NT2/D1 (cell line): ENCODE measurements at regions not wholly inside any gene's neighbourhood (a gene's known extent, or its start where the extent isn't known, plus 50 kb on each side); places are given as distances from the start of the nearest gene placed in this dataset.
A peak's percentile ranks its signal among the peaks of the same experiment; 100 is the strongest.

Experiments used
- DNase-seq: peaks from one replicate; pipeline ENCODE4 v3.0.0-alpha.2; 2011; ENCODE audit warnings: low read depth, low spot score
- H3K27me3 ChIP-seq: 2 replicates; pipeline ENCODE4 v1.6.0; 2011; ENCODE audit warnings: mild to moderate bottlenecking; ENCODE audit not compliant: insufficient read length, insufficient read depth
- H3K36me3 ChIP-seq: 2 replicates; pipeline ENCODE4 v1.6.1; 2011; ENCODE audit warnings: mild to moderate bottlenecking, low read length, mixed read lengths; ENCODE audit not compliant: insufficient read depth, insufficient read length
- H3K4me1 ChIP-seq: 2 replicates; pipeline ENCODE4 v1.5.1; 2011; ENCODE audit not compliant: insufficient read depth, insufficient read length
- H3K4me3 ChIP-seq: 2 replicates; pipeline ENCODE4 v1.5.1; 2011; ENCODE audit warnings: low read depth; ENCODE audit not compliant: insufficient read length
- H3K9ac ChIP-seq: 2 replicates; pipeline ENCODE4 v1.6.0; 2011; ENCODE audit warnings: low read depth; ENCODE audit not compliant: insufficient read length
- H3K9me3 ChIP-seq: 2 replicates; pipeline ENCODE4 v1.5.1; 2011; ENCODE audit warnings: mild to moderate bottlenecking, low read length; ENCODE audit not compliant: insufficient read depth
- SUZ12 ChIP-seq: IDR thresholded peaks from 2 replicates; pipeline ENCODE4 v1.6.1; 2011; ENCODE audit not compliant: insufficient read length, insufficient read depth; ENCODE audit errors: extremely low read depth
- YY1 ChIP-seq: IDR thresholded peaks from 2 replicates; pipeline ENCODE4 v1.6.1; 2011; ENCODE audit not compliant: insufficient read length, insufficient read depth
- ZNF274 ChIP-seq: IDR thresholded peaks from 2 replicates; pipeline ENCODE4 v1.6.1; 2011; ENCODE audit warnings: mild to moderate bottlenecking, low read depth, low read length

DNA sequence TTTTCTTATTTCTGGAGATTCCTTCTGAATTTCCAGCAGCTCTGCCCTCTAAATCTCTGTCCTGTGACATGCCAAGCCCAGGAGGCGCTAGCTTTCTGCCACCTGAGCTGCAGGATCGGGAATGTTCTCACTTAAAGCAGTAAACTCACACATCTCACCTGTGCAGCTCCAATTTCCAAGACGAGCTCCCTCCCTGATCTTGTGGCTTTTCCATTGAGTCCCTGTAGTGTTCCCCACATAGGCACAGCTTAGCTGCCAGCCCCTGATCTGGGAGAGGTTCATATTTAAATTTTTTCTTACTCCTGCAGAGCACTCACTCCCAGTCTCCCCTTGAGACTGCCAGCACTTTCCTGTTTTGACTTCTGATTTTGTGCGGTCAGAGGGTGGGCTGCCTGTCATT, 479.3 kb downstream of the GLRX3 start:
- TF ChIP-seq SUZ12 (no peak), ZNF274 (no peak), YY1 (no peak)
- Histone ChIP-seq H3K9ac (no peak overlapping the region), H3K4me3 (no peak overlapping the region), H3K27me3 (no peaks in the 10 kb centered on the region), H3K9me3 (peaks cover 9% of the 10 kb centered on the region), H3K4me1 (no peaks in the 10 kb centered on the region), H3K36me3 (no peaks in the 10 kb centered on the region)
- DNase-seq: peak; percentile 3

GRCh38 chr10:130617985-130618384, 481.8 kb downstream of the GLRX3 start:
- DNase-seq: no peak
- TF ChIP-seq ZNF274: no peak
- no peak for TF ChIP-seq YY1
- no peak for TF ChIP-seq SUZ12
- Histone ChIP-seq H3K9ac (no peak overlapping the region), H3K9me3 (peaks cover 2% of the 10 kb centered on the region; the same call in 1 of the 2 replicates), H3K4me1 (no peaks in the 10 kb centered on the region), H3K27me3 (no peaks in the 10 kb centered on the region), H3K4me3 (no peak overlapping the region), H3K36me3 (no peaks in the 10 kb centered on the region)

DNA sequence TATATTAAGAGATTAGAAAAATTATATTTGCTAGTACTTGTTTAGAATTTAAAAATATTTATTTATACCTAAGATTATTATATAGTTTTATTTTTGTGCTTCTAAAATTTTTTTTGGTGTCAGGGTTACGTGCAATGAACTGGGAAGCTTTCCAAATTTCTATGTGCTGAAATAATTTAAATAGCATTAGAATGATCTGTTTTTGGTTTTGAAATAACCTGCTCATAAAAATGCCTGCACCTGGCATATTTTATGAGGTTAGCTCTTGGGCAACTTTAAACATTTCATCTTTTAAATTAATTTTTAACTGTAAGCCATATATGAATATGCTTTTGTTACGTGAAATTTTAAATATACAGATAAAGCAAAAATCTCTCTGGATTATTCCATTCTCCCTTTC, 482.5 kb downstream of the GLRX3 start:
- H3K4me3 ChIP-seq: no peak overlapping the region

DNA sequence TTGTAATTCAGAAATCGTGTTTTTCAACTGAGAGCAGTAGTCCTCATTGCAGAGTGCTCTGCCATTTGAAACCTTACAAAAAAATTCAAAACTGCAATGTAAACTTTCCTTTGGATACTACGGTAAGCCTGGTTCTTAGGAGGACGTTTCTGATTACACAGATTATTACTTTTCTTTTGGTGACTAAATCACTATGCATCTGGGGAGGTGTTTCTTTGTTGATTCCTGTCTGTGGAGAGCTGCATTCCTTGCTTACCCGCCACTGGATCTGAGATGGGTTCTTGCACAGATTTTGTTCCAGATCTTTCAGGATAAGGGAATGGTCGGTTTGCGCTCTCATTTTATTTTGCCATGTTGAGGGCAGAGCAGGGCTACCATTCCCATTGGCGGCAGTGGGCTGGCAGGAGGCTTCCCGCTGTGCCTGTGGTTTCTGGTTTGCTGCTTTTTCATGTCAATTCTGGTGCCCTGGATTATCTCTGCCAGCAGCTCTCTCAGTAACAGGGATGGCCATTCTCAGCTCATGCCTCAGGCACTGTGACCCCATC, 485.1 kb downstream of the GLRX3 start:
- no peak for DNase-seq
- Histone ChIP-seq H3K4me1 (no peaks in the 10 kb centered on the region), H3K36me3 (no peaks in the 10 kb centered on the region), H3K4me3 (no peak overlapping the region), H3K27me3 (no peaks in the 10 kb centered on the region), H3K9me3 (no peaks in the 10 kb centered on the region), H3K9ac (no peak overlapping the region)
- TF ChIP-seq ZNF274: no peak
- TF ChIP-seq YY1: no peak
- TF ChIP-seq SUZ12: no peak

More for the DNA sequence above, 482.5 kb downstream of the GLRX3 start:
- H3K4me1 ChIP-seq: no peaks in the 10 kb centered on the region
- H3K9ac ChIP-seq: no peak overlapping the region
- TF ChIP-seq SUZ12 (no peak), ZNF274 (no peak), YY1 (no peak)
- no peaks in the 10 kb centered on the region for H3K9me3 ChIP-seq
- H3K27me3 ChIP-seq: no peaks in the 10 kb centered on the region
- no peaks in the 10 kb centered on the region for H3K36me3 ChIP-seq
- no peak for DNase-seq

GRCh38 chr10:130623680-130624267, 487.6 kb downstream of the GLRX3 start:
- Histone ChIP-seq H3K4me1 (no peaks in the 10 kb centered on the region), H3K36me3 (no peaks in the 10 kb centered on the region), H3K9ac (no peak overlapping the region), H3K9me3 (no peaks in the 10 kb centered on the region), H3K27me3 (no peaks in the 10 kb centered on the region), H3K4me3 (no peak overlapping the region)
- TF ChIP-seq ZNF274 (no peak), SUZ12 (no peak), YY1 (no peak)
- DNase-seq: no peak

GRCh38 chr10:130627346-130628045, 491.3 kb downstream of the GLRX3 start:
- no peak for DNase-seq
- Histone ChIP-seq H3K4me1 (no peaks in the 10 kb centered on the region), H3K4me3 (no peak overlapping the region), H3K9me3 (no peaks in the 10 kb centered on the region), H3K36me3 (no peaks in the 10 kb centered on the region), H3K27me3 (no peaks in the 10 kb centered on the region), H3K9ac (no peak overlapping the region)
- TF ChIP-seq ZNF274: no peak
- no peak for TF ChIP-seq YY1
- no peak for TF ChIP-seq SUZ12

DNA sequence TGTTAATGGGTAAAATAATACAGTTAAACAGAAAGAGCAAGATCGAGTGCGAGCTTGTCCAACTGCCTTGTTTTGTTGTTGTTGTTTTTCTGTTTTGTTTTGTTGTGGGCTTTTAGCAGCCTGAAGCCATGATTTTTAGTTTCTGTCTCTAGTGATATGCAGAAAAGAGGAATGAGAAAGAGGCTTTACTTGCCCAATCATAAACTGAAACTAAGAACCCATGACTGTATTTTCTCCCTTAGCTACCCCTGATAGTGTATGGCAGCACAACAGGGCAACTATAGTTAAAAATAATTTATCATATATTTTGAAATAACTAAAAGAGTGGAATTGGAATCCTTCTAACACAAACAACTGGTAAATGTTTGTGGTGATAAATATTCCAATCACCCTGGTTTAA, 493.9 kb downstream of the GLRX3 start:
- no peaks in the 10 kb centered on the region for H3K9me3 ChIP-seq
- H3K9ac ChIP-seq: no peak overlapping the region
- DNase-seq: no peak
- no peaks in the 10 kb centered on the region for H3K4me1 ChIP-seq
- TF ChIP-seq SUZ12 (no peak), ZNF274 (no peak), YY1 (no peak)
- H3K27me3 ChIP-seq: no peaks in the 10 kb centered on the region
- no peak overlapping the region for H3K4me3 ChIP-seq
- H3K36me3 ChIP-seq: no peaks in the 10 kb centered on the region
